Colon (tissue), 2 donors: ENCODE measurements at regions not wholly inside any gene's neighbourhood (a gene's known extent, or its start where the extent isn't known, plus 50 kb on each side); places are given as distances from the start of the nearest gene placed in this dataset.

ENCODE experiments used
- FAIRE-seq: peaks from 2 replicates; lab custom pipeline; 2012; peaks lifted over from hg19 to GRCh38; lab: Jason Lieb, UNC
- donor health status: control.
- donor health status: control.

GRCh38 chr1:8084913-8085312, 58.8 kb upstream of the ERRFI1 start:
- no peak for FAIRE-seq

- no peak for FAIRE-seq
These were observed 57.8 kb upstream of the ERRFI1 start for GRCh38 chr1:8083739-8084484.

GRCh38 chr1:8082945-8083344, 56.8 kb upstream of the ERRFI1 start:
- FAIRE-seq: no peak

GRCh38 chr1:8078176-8078671, 52.1 kb upstream of the ERRFI1 start:
- no peak for FAIRE-seq

- no peak for FAIRE-seq
These were observed 51.5 kb upstream of the ERRFI1 start for GRCh38 chr1:8077602-8078001.

GRCh38 chr1:8077120-8077573, 51.0 kb upstream of the ERRFI1 start:
- no peak for FAIRE-seq

GRCh38 chr1:8076176-8076575, 50.1 kb upstream of the ERRFI1 start:
- no peak for FAIRE-seq
